Fibroblast of upper back skin (primary cell): ENCODE measurements at regions not wholly inside any gene's neighbourhood (a gene's known extent, or its start where the extent isn't known, plus 50 kb on each side); places are given as distances from the start of the nearest gene placed in this dataset.

Source experiments
- DNase-seq: peaks from one replicate; pipeline ENCODE4 v3.0.0-alpha.2; 2013

DNA sequence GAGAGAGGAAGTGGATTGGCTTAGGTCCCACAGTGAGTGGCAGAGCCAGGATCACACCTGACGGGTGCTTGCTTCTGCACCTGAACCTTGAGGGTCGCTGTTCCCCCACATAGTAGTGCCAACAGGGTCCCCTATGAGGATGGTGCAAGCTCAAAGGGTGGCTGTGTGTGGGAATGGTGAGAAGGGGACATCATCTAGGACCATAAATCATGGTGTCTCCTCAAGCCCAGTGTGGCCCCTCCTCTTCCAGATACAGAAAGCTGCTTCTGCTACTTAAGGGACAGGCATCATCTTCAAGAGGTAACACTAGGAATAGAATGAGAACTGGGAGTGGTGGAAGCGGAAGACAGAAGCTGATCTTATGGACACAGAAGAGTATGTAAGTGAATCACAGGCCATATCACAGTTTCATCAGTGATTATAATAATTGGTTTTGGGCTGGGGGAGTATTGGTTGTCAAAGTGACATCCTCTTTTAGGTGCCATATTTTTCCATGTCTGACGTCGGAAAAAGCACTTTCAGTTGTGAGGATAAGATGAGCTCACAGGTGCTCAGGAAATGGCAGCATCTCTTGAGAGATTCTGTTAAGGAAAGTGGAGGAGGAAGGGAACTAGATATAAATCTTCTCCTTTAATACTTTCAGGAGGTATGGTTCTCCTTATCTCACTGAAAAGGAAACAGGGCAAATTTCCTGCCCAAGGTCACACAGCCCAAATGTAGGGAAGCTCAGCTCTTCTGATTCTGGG, 83.2 kb upstream of the HNF1B start:
- DNase-seq = no peak

DNA sequence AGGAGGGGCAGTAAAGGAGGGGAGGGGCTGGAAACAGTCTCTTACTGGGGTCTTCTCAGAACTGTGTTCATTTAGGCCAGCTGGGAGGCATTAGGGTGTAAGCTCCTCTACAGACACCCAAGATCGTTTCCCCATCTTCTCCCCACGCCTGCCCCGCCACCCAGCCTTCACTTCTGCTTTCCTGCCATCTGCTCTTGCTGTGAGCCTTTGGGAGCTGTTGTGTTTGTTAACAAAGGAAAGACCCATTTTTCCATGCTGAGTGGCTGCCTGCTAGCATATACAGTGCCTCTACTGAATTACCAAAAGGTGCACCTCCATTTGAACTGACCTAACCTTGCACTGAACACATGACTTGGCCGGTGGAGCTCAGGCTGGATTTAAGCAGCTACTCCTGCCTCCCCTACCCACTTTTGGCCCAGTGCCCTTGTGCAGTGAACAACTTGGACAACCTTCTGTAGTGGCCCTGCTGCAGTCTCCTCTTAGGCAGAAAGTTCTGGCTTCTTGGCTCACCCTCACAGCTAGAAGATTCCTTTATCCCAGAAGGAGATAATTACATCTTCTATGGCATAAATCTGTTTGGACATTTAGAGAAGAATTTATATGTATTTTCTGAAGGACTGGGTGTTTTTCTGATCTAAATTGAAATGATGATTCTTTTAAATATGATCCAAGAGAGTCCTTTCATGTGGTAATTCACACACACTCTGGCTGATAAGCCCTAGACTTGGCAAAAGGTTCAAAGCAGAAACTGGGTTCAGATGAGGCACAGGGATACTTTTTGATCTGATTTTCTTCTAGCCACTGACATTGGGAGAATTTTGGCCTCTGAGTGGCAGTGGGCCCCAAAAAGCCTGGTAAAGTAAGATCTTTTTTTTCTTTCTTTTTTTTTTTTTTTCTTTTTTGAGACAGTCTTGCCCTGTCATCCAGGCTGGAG, 81.9 kb upstream of the HNF1B start:
- no peak for DNase-seq

DNA sequence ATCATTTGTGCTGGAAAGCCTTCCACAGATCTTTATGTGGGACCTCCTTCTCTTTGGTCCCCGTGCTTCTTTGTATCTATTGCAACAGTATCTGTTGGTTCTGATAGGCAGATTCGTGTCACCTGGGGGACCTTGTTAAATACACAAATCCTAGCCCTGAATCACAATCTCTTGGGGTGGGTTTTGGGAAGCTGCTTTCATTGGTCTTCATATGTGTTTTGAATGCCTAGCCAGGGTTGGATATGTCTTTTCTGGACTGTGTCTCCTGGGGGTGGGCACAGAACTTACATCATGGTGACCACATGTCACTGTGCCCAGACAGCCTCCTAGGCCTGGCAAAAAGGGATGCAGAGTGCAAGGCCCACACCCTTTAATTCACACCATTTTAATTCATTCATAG, 81.0 kb upstream of the HNF1B start:
- no peak for DNase-seq

DNA sequence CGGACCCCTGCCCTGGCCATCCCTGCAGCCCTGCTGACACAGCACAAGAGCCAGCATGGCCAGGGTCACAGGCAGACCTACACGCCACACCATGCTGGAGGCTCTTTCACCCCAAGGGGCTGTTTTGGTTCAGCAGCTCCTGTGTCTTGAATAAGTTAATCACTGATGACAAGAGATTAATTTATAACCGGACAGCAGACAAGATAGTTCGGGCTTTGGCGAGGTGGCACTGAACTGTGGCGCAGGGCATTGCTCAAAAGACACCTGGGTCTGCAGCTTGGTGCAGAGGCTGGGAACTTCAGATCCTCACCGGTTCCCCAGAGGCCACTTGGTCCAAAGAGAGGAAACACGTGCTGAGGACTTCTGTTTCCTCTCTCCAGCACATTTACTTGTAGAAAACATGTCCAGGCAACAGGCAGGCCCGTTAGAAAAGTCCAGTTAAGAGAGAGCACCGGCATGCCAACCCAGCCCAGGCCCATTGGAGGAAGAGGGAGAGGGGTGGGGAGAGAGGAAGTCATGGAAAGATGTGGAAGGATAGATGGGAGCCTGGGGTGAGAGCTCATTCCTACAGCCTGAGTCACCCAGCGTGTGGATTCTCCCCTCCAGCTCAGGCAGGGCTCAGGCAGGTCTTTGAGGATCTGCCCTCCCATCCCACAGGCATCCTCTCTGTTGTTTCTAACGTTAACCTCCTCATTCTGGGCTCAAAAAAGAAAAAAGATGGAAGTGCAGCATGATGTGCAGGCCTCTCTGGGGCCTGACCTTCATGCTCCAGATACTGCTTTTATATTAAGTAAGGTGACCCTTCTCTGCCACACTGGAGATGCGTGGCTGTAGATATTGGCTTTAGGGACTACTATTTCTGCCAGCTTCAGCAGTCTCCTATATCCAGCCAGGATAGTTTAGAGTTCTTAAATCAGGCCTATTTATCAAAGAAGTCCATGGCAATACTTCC, 80.0 kb upstream of the HNF1B start:
- peak; percentile 94 for DNase-seq

DNA sequence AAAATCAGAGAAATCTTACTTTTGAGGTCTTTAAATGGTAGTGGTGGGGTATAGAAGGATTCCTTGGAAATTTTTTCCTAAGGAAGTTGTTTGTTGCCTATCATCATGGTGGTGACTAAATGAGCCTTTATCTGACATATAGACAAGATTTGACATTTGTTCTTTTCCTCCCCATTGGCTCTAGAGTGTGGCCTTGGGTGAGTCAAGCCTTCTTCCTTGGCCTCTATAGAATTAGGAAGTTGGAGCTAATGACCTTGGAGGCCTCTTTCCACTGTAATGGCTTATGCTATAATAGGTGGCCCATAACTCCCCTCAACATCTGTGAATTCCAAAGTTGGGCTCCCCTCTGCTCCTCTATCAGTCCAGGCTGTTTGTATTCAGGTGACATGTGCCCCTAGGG, 79.1 kb upstream of the HNF1B start:
- no peak for DNase-seq

DNA sequence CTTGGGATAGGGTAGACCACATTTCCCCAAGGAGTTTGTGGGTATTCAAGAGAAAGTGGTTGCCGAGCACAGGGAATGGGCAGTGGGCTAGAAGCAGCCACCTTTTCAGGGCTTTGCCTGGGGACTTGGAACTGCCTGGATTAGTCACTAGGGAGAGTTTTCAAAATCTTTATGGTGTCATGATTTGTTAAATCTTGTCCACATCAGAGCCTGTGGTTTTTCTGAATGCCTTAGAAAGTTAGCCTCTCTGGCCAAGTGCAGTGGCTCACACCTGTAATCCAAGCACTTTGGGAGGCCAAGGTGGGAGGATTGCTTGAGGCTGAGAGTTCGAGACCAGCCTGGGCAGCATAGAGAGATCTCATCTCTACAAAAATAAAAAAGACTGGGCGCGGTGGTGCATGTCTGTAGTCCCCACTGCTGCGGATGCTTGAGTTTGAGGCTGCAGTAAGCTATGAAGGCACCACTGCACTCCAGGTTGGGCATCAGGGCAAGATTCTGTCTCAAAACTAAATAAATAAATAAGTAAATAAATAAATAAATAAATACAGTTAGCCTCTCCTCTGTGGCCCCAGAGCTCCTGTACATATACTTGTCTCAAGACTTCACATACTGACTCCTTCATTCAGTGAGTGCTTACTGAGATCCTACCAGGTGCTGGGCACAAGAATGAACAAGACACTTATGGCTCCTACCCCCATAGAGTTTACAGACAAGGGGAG, 76.3 kb upstream of the HNF1B start:
- DNase-seq = peak; percentile 58

DNA sequence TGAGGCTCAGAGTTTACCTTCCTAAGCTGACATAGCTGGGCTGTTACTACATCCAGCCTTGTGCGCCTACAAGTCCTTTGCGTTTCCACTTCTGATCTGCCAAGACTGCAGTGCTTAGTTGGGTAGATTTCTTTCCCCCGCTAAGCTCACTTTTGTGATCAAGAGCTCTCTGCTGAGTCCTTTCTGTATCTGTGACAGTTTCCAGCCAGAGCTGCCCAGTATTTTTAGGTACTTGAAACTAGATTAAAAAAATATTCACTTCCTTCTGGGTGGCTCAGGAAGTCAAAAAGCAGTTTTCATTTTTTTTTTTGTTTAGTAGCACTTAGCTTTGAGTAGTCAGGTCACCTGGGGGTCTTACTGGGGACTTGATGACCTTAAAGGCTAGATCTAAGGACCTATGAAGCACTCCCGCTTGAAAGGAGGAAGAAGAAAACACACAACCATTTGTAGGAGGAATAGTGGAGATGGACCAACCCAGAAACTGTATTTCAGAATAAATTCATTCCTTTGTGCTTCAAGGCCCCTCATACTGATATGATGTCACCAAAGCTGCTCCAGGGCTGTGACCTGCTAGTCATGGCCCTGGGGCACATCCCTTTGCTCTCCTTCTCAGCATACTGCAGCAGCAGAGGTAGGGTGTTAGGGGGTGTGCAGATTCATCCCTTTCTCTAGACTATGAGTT, 75.6 kb upstream of the HNF1B start:
- DNase-seq = no peak

DNA sequence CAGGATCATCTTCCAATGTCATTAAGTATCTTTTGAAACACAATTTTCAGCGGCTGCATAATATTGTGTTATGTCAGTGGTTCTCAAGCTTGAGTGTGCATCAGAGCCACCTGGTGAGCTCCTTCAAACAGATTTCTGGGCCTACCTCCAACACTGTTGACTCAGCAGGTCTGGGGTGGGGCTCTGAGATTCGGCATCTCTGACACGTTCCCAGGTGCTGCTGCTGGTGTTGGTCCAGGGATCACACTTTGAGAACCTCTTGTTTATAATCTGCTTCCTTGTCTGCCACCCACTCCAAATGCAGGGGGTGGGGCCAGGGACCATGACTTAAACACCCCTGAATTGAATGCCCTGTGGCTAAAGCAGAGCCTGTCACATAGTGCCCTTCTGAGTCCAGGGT, 73.8 kb upstream of the HNF1B start:
- DNase-seq = peak; percentile 53

DNA sequence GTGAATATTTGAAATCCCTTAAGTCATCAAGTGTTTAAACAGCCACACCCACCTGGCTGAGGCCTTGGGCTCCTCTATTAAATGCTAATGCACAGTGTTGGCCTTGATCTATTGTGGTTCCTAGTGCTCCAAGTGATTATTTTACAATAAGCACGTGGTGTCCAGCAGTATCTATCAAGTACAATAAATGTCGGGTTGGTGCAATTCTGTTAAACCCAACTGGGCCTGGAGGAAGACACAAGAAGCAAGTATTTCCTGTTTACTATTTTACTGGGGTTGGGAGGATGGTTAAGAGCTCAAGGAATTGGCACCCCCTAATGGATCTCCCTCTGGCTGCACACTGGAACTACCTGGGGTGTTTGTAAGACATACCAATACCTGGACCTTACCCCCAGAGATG, 72.1 kb upstream of the HNF1B start:
- DNase-seq = no peak

DNA sequence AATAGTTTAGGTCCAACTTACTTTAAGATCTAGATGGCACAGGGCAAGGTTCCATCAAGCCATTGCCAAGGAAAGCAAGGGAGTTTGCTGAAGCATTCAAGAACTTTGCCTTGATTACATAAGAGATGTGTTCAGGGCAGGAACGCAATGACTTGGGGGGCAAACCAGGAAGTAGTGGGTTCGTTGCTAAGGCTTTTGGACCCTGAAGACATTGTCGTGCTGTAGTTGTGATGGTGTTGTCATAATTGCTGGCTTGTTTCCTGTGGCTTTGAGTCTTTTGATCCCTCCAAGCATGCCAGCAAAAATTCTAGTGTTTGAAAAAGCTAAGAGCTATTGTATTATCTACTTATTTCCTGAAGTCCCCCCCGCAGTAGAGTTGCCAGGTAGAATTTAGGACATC, 70.7 kb upstream of the HNF1B start:
- DNase-seq = no peak

DNA sequence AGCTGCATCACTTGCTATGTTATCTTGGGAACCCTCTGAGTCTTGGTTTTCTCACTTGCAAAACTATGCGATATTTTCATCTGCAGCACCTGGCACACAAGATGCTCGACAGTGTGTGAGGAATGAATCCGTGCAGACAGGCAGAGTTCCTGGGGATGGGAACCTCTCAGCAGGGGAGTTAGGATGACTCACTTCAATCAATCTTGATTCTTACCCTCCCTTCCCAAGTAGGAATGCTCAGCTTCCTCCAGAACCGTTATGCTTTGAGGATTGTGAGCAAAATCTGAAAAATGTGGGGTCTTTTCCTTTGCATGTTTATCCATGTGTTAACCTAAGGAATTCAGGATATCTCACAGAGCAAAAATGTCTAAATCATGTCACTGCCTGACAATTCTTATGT, 68.9 kb upstream of the HNF1B start:
- peak; percentile 100 for DNase-seq

DNA sequence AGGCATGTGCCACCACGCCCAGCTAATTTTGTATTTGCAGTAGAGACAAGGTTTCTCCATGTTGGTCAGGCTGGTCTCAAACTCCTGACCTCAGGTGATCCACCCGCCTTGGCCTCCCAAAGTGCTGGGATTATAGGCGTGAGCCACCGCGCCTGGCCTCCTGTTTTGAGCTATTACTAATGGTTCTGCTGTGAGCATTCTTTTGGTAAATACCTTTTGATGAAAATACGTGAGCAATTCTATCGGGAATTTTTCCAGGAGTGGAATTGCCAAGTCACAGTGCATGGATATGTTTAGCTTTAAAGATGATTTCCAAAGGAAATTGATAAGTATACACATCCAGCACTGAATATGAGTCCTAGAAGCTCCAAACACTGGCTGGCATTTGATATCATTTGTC, 64.0 kb upstream of the HNF1B start:
- DNase-seq = peak; percentile 80

DNA sequence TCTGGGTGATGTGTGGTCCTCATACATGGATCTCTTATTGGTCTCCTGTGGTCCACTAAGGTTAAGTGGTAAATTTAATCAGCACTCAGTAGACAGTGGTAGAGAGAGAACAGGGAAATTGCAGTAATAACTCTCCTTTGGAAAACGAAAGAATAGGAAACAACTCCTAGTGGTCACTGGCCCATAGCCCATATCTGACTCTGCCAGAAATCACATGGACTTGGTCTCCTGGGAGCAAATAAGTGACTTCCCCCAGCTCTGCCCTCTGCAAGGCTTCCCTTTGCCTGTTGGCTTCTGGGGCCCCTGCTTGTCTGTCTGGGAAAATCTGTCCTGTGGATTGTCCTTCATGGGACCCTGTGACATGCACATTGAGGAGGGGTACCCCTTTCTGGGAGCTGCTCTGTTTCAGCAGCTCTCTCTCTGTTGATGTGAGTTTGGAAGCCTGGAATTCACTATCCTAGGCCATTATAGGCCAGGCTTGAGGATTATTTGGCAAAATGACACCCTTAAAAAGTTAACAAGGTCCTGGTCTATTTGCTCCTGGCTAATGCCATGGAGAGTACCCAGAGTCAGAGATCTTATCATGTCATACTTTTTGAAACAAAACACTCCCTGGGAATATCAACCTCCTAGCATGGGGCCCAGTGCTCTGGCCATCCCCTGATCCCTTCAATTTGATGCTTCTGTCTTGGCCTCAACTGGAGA, 58.0 kb upstream of the HNF1B start:
- peak; percentile 82 for DNase-seq

DNA sequence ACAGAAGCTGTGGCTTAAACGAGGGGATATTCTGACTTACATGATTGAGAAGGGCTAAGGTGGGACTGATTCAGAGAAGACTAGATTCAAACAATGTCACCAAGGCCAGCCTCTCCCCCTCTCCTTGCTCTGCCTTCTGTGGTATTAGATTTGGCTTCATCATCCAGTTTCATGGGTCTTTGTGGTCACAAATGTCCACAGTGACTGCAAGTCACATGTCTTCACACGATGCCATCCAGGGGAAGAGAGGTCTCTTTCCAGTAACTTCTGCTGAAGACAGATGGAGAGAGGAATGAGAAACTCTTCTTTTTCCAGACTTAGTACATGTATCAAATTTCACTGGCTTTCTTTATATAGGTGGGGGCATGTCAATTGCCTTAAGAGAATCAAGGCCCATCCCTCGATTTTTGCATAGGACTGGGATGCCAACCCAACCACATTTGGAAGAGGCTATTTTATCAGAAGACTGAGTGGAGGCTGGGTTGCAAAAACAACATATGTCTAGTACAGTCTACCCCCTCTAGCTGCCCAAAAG, 57.3 kb upstream of the HNF1B start:
- DNase-seq = no peak

DNA sequence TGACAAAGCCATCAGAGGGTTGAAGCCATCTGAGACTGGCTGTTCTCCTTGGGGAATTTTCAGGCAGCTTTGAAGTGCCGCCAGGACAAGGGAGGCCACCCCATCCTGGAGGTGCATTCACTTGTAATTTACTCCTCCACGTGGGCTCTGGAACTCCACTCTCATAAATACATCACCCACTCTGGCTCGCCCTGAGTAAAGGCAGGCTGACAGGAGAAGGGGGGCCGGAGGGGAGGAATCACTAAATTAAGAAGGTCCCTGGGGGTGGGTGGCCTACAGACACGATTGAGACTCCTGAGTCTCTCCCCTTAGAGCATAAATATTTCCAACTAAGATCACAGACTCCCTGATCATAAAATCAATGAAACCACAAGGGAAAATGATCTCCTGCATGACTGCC, 56.3 kb upstream of the HNF1B start:
- no peak for DNase-seq

DNA sequence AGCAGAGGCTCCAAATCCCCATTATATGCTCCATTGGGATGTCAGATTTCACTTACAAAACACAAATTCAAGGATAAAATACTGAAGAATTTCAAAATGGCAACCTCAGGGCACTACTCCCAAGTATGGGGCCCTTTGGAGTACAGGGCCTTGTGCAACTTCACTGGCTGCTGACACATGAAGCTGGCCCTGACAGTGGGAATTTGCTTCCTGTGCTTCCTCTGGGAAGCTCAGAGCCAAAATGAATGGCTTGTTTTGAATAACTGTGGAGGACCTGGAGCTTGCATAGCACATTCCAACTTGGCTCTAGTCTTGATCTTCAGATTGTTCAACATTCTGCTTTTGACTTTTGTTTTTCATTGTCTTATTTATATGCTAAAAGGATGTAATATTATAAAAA, 52.3 kb upstream of the HNF1B start:
- DNase-seq = peak; percentile 61

DNA sequence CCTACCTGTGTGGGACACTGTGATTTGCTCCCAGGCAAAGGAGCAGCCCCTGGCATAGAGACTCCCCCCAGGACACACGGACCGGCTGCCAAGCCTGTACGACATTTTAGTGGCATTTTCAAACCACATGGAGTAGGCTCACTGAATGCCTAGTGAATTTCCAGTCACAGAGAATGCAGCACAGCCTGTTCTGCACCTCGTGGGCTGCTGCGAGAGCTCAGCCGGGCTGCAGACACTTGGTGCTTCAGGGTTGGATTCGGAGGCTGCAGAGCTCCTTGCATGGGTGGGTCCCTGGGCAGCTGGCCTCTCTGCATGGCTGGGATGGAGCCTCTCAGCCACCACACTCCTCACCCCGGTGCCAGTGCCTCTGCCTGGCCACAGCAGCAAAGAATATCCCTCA, 51.2 kb upstream of the HNF1B start:
- DNase-seq = no peak
